Lower leg skin (tissue), 3 donors: ENCODE measurements at regions not wholly inside any gene's neighbourhood (a gene's known extent, or its start where the extent isn't known, plus 50 kb on each side); places are given as distances from the start of the nearest gene placed in this dataset.

Experiments
- CTCF ChIP-seq, 3 donors: fragments of 450-650 bp; IDR thresholded peaks; one replicate each; pipeline ENCODE4 v1.5.1; 2016; ENCODE audit warnings: antibody characterized with exemption in 3 of 3, mild to moderate bottlenecking in 3 of 3, moderate library complexity in 2 of 3
- POLR2A ChIP-seq, 2 donors: fragments of 450-650 bp; IDR thresholded peaks; one replicate each; pipeline ENCODE4 v1.6.1; 2016 to 2017; ENCODE audit warnings: antibody characterized with exemption in 2 of 2, mild to moderate bottlenecking in 1 of 2, moderate library complexity in 1 of 2

GRCh38 chr18:64337673-64338072 lies 188.8 kb upstream of the LINC00305 start:
- TF ChIP-seq CTCF (IDR thresholded peaks at IDR 0.05) (no peak), POLR2A (IDR thresholded peaks at IDR 0.05) (no peak)
